HG03432 (cell line): ENCODE measurements at regions not wholly inside any gene's neighbourhood (a gene's known extent, or its start where the extent isn't known, plus 50 kb on each side); places are given as distances from the start of the nearest gene placed in this dataset.
"Not testable (repeated sequence)": the region's sequence is repeated elsewhere in the genome, so short reads cannot be mapped to it uniquely, and the experiment has no call there.

Experiments used
- ATAC-seq: cut with Tn5 transposase; IDR thresholded peaks from one replicate; pipeline ENCODE4 v1.9.1; 2021; ENCODE audit warnings: mild to moderate bottlenecking, moderate library complexity; ENCODE audit not compliant: unreplicated experiment

DNA sequence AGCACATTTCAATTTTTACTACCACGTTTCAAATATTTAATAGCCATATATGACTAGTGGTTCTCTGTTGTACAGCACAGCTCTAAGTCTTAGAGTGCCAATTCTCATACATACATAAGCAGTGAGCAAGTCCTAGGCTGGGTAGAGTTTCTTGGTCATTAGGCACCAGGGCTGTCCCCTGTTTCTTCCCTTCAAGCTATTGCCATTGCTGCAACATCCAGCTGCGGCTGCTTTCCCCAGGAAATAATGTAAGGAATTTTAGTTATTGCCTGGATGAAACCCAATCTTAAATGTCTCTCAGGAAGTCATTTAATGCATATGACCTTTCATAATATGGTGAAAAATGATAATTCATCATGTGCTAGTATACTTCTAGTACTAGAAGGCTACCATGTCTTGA is 74.1 kb upstream of the PPP3CA start:
- ATAC-seq: no peak

DNA sequence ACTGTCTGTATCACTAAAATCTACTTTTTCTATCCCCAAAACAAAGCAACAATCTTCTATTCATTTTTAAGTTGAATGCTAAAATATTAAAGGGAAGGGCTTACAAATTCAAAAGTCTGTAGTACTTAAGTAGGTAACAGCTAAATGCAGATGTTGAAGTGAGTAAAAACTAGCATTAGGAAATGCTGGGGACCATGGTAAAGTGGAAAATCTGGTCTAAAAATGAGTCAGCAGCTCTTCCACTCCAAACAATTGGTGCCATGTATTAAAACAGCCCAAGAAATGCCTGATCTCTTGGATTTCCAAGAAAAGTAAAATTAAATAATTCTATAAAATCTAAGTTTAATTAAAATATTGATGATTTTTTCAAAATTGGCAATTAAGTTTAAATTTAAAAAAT is 73.3 kb upstream of the PPP3CA start:
- no peak for ATAC-seq

DNA sequence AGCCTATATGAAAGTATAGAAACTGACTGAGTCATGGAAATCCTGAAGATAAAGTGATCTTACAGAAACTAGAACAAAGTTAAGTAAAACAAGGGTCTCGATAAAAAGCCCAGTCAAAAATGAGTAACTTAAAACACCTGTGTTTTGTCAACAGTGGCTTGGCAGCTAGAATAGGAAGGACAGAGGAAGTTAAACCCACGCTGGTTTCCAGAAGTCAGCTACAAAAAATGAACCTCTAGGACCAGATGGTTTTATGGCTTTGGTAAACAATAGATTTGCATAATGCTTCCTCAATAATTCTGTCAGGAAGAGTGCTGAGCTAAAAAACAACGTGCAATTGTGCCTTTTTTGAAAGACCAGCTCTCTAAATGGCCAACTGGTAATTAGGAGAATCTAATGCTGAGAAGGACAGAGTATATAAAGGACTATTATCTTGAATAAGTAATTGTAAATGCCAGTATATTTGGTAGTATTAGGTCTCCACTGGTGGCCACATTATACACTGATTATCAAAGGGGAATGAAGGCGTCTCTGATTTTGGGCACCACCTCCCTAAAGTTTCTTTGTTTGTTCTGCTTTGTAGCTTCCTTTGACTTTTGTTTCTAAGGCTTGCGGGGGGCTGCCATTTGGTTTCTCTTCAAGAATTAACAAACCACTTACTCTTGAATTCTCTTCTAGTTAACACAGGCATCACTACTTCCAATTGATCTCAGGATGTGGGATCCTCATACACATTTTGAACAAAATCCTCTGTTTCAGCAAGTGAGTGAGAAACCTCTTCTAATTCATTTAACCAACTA is 72.2 kb upstream of the PPP3CA start:
- ATAC-seq: peak; percentile 86

DNA sequence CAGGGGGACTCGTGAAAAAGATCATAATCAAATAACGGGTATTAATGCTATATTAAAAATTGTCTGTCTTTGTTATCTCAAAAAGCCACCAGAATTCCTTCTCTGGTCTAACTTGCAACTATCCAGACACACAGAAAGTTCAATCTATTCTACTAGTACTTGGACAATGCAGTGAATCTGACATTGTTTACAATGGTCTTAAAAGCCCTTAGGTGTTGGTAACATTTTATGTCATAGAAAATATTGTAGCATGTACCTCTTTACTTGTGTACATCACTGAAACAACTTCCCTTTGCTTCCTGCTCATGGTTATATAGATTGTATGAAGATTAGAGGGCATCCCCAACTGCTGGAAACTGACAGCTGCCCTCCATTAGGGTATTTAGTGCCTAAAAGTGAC is 71.1 kb upstream of the PPP3CA start:
- ATAC-seq: peak; percentile 1

DNA sequence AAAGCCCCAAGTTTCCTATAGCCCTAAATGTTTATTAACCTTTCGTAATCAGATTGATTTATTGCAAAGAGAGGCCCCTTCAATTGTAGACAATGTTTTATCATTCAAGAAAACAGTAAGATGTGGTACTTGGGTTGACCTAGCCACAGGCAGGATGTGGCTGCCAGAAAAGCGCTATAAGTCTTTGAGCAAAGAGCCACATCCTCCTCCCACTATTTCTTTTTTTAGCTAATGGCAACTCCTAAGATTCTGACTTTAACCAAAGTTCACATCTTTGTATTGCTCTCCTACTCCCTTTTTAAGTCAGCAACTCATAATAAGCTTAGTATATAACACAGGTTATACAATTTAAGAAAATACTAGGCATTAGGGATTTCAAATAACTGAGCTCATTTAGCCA is 70.7 kb upstream of the PPP3CA start:
- ATAC-seq: peak; percentile 83

DNA sequence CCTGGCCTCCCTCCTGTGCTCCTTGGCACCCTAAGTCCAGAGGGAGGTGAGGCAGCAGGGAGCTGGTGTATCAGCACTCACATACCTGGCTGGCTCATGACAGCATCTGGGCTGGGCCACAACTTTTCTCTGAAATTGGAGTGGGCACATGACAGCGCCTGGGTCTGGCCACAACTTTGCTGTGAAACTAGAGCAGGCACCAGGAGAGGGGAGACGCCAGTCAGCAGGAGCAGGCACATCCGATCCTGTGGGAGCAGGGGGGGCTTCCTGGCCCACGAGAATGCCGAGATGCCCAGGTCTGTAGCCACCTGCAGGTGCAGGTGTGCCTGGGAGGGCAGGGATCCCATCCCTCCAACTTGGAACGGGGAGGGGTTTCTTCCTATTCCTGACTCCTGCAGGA is 69.7 kb upstream of the PPP3CA start:
- ATAC-seq: no peak

DNA sequence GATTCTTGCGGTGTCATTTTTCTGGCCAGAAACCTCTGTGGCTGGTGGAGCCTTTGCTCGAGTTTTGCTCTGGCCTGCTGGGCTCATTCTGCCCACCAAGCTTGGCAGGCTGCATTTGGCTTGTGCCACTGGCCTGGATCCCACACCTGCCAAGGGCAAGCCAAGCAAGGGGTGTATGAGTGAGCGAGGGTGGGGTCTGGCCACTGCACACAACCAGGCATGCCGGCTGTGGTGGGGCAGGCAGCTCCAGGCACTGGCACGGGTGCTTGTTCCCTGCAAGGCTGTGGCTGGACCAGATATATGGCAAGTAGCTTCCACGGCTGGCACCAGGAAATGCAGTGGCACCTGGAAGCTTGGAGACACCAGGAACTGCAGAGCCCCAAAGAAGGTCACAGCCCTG is 68.6 kb upstream of the PPP3CA start:
- no peak for ATAC-seq

DNA sequence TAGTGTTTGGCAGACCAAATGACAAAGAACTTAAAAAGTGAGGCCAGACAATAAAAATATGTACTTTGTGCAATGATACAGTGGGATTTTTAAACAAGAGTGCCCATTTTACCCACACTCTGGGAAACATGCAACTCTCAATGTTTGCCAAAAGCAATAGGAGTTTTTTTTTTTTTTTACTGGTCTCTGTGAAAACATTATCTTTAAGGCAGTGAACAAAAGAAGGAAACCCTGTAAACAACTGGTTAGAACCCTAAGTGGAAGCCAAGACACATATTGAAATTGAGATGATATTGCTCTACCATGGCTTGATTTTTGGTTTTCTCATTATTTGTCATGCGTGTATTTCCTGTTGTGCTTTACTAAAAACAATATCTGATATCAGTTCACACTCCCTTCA is 67.2 kb upstream of the PPP3CA start:
- no peak for ATAC-seq

DNA sequence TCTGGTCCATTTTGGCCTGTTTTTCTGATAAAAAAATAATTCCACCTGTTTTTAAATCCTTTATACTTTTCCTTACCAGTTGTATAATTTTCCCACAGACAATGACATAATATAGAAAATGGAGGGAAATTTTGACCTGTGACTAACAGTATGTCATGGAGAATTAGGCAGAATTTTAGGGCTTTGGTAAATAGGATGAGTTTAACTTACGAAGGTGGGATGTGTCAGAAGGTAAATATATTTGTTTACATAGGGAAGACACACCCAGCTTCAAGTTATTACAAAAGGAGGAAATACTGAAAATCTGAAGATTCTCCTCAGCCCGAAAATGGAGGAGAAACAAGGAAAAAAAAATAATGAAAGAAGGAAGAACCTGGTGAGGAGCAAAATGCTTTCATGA is 64.6 kb upstream of the PPP3CA start:
- ATAC-seq: no peak

DNA sequence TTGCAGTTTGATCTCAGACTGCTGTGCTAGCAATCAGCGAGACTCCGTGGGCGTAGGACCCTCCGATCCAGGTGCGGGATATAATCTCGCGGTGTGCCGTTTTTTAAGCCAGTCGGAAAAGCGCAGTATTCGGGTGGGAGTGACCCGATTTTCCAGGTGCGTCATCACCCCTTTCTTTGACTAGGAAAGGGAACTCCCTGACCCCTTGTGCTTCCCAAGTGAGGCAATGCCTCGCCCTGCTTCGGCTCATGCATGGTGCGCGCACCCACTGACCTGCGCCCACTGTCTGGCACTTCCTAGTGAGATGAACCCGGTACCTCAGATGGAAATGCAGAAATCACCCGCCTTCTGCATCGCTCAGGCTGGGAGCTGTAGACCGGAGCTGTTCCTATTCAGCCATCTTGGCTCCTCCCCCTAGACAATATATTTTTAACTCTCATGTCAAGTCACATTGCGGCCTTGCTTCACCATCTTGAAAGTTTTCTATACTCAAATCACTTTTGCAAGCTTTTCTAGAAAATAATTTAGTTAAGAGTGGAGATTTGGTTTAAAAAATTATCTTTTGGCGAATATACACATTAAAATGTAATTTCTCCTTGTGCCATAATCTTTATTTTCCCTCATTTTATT is 64.1 kb upstream of the PPP3CA start:
- not testable (repeated sequence) for ATAC-seq

DNA sequence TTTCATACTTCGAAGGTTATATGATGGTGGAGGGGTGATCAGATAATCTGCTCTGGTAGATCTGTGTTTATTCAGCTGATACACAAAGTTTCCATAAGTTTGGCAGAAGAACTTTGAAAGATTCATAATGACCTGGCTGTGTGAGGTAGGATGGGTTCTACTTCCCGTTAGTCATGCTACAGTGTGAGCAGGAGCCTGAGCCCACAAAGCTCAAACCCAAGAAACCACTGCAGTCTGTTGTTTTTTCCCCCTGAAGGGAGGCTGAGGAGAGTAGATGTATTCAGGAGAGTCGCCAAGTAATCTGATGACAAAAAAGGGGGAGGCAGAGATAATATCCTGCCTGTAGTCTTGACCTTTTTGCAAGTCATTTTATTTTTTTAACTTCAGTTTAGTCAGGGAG is 52.8 kb upstream of the PPP3CA start:
- no peak for ATAC-seq

DNA sequence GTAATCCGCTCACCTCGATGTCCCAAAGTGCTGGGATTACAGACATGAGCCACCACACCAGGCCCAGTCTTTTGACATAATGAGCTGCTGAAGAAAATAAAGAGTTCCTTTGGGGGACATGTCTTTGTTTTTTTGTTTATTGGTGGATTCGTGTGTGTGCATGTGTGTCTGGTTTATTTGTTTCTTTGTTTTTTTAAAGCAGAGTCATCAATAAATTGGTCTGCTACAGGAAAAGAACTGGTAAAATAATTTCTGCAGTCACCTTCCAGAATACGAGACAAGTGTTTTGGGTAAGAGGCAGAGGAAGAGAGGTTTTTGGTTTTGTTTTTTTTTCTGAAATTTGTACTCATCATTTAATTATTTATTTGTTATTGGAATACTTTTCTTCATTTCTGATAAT is 51.5 kb upstream of the PPP3CA start:
- ATAC-seq: no peak
